RPMI8226 (cell line): ENCODE measurements at regions not wholly inside any gene's neighbourhood (a gene's known extent, or its start where the extent isn't known, plus 50 kb on each side); places are given as distances from the start of the nearest gene placed in this dataset.
"Not testable (repeated sequence)": the region's sequence is repeated elsewhere in the genome, so short reads cannot be mapped to it uniquely, and the experiment has no call there.

Experiments
- DNase-seq: peaks from one replicate; pipeline ENCODE4 v3.0.0-alpha.2; 2015

GRCh38 chrX:27404366-27404765 is 58.8 kb downstream of the PPP4R3C start:
- no peak for DNase-seq

GRCh38 chrX:27399146-27399456 is 64.0 kb downstream of the PPP4R3C start:
- DNase-seq, result no peak

GRCh38 chrX:27391623-27392022 is 71.5 kb downstream of the PPP4R3C start:
- no peak for DNase-seq

- DNase-seq, result no peak
These were observed 81.7 kb downstream of the PPP4R3C start for GRCh38 chrX:27381419-27381818.

GRCh38 chrX:27380163-27380845 is 82.8 kb downstream of the PPP4R3C start:
- peak; percentile 4 for DNase-seq

GRCh38 chrX:27354021-27354420 is 109.1 kb downstream of the PPP4R3C start:
- no peak for DNase-seq

GRCh38 chrX:27350476-27350875 is 112.7 kb downstream of the PPP4R3C start:
- DNase-seq, result no peak

- DNase-seq, result peak; percentile 47
These were observed 126.6 kb downstream of the PPP4R3C start for GRCh38 chrX:27336466-27337091.

GRCh38 chrX:27321632-27322031 is 141.5 kb downstream of the PPP4R3C start:
- DNase-seq, result no peak

GRCh38 chrX:27309406-27309805 is 153.7 kb downstream of the PPP4R3C start:
- DNase-seq, result no peak

GRCh38 chrX:27307546-27307945 is 155.6 kb downstream of the PPP4R3C start:
- no peak for DNase-seq

GRCh38 chrX:27292552-27292951 is 170.6 kb downstream of the PPP4R3C start:
- not testable (repeated sequence) for DNase-seq

- no peak for DNase-seq
These were observed 186.4 kb downstream of the PPP4R3C start for GRCh38 chrX:27276751-27277150.

GRCh38 chrX:27254656-27255055 is 208.5 kb downstream of the PPP4R3C start:
- DNase-seq, result no peak

GRCh38 chrX:27251369-27251768 is 211.8 kb downstream of the PPP4R3C start:
- DNase-seq, result no peak

GRCh38 chrX:27242581-27242980 is 220.6 kb downstream of the PPP4R3C start:
- no peak for DNase-seq

GRCh38 chrX:27241981-27242380 is 221.2 kb downstream of the PPP4R3C start:
- DNase-seq, result no peak

GRCh38 chrX:27240042-27240441 is 223.1 kb downstream of the PPP4R3C start:
- DNase-seq, result not testable (repeated sequence)

GRCh38 chrX:27236681-27237080 is 226.5 kb downstream of the PPP4R3C start:
- DNase-seq, result no peak

- no peak for DNase-seq
These were observed 233.4 kb downstream of the PPP4R3C start for GRCh38 chrX:27229721-27230120.

- DNase-seq, result no peak
These were observed 240.5 kb downstream of the PPP4R3C start for GRCh38 chrX:27222661-27223060.

- peak; percentile 35 for DNase-seq
These were observed 276.5 kb downstream of the PPP4R3C start for GRCh38 chrX:27186671-27187070.

GRCh38 chrX:27163236-27163635 is 299.9 kb downstream of the PPP4R3C start:
- DNase-seq, result no peak

GRCh38 chrX:27162496-27162895 is 300.6 kb downstream of the PPP4R3C start:
- DNase-seq, result no peak

- not testable (repeated sequence) for DNase-seq
These were observed 306.2 kb downstream of the PPP4R3C start for GRCh38 chrX:27156921-27157320.
